ENCODE measurements at regions not wholly inside any gene's neighbourhood (a gene's known extent, or its start where the extent isn't known, plus 50 kb on each side); places are given as distances from the start of the nearest gene placed in this dataset.

- TF ChIP-seq CTCF (conservative IDR thresholded peaks at IDR 0.05 in 1 of 2, IDR thresholded peaks at IDR 0.05 in 1 of 2; ENCODE audit: extremely low read depth in 1 of 2, insufficient read depth in 1 of 2, low read depth in 1 of 2, low read length in 2 of 2) (no peak), EZH2 (IDR thresholded peaks at IDR 0.05; ENCODE audit: borderline replicate concordance, low read length) (no peak)
Observed at GRCh38 chr11:92505689-92506088, 281.1 kb downstream of the FAT3 start.
